HL-60 (cell line): ENCODE measurements at regions not wholly inside any gene's neighbourhood (a gene's known extent, or its start where the extent isn't known, plus 50 kb on each side); places are given as distances from the start of the nearest gene placed in this dataset.

Experiments
- CTCF ChIP-seq: IDR thresholded peaks from one replicate; pipeline ENCODE4 v1.5.1; 2011; ENCODE audit warnings: low read length, control low read depth, inconsistent platforms; ENCODE audit not compliant: insufficient read depth
- GABPA ChIP-seq: IDR thresholded peaks from 2 replicates; pipeline ENCODE4 v1.6.1; 2012; ENCODE audit warnings: low read depth

DNA sequence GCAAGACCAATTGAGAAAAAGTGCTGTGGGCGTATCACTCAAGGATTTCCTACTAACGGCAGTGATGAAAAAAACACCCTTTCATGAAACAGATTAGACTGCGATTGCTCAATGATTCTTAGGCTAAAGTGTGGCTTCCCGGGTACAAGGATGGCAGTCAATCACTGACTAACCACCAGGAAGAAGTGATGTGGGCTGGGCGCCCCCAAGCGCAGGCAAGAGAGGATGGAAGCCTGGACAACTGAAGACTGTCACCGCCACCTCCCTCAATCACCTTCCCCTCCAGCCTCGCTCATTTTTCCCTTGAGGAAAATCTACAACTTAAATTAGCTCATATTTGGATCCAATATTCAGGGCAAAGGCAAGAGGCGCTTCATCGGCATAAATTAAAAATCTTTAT is 707.2 kb downstream of the MTRR start:
- TF ChIP-seq CTCF (no peak), GABPA (no peak)
